ENCODE measurements at regions not wholly inside any gene's neighbourhood (a gene's known extent, or its start where the extent isn't known, plus 50 kb on each side); places are given as distances from the start of the nearest gene placed in this dataset.

GRCh38 chr2:217743966-217744761 is 258.6 kb downstream of the TNS1 start:
- Histone ChIP-seq H3K27me3 (replicated peaks in 1 of 4; ENCODE audit: control extremely low read depth in 1 of 4, control insufficient read depth in 3 of 4, insufficient read depth in 4 of 4, low read length in 3 of 4) (no peaks in the 10 kb centered on the region), H3K4me1 (ENCODE audit: control insufficient read depth in 2 of 2, insufficient read depth in 2 of 2, low read length in 2 of 2) (no peaks in the 10 kb centered on the region), H3K27ac (ENCODE audit: low read length in 2 of 2) (no peak overlapping the region), H3K4me3 (ENCODE audit: control extremely low read depth in 1 of 5, extremely low read depth in 1 of 5, insufficient read depth in 1 of 5, low read depth in 2 of 5, low read length in 4 of 5) (no peak overlapping the region), H3K9ac (ENCODE audit: low read length) (no peak overlapping the region), H2AFZ (ENCODE audit: insufficient read depth, low read depth, low read length, poor library complexity, severe bottlenecking) (no peak overlapping the region), H3K9me3 (ENCODE audit: control extremely low read depth in 1 of 3, control insufficient read depth in 2 of 3, insufficient read depth in 1 of 3, low read length in 2 of 3) (peaks cover 0 to 4% (median 0%) of the 10 kb centered on the region in 3 donors), H3K79me2 (ENCODE audit: control insufficient read depth, insufficient read depth, low read length) (no peaks in the 10 kb centered on the region), H3K36me3 (replicated peaks in 1 of 2; ENCODE audit: control extremely low read depth in 1 of 2, control insufficient read depth in 1 of 2, extremely low read depth in 1 of 2, insufficient read depth in 2 of 2, low read length in 1 of 2) (no peaks in the 10 kb centered on the region), H3K4me2 (replicated peaks; ENCODE audit: low read depth, low read length, poor library complexity, severe bottlenecking) (no peak overlapping the region), H4K20me1 (ENCODE audit: control insufficient read depth, insufficient read depth, low read length, poor library complexity, severe bottlenecking) (no peaks in the 10 kb centered on the region)
- H3K4me1 Mint-ChIP-seq: peaks cover 7% of the 10 kb centered on the region
- DNase-seq (no peak), ATAC-seq (ENCODE audit: low read depth) (no peak)
- no peak overlapping the region for H3K27ac Mint-ChIP-seq
- TF ChIP-seq EZH2 (IDR thresholded peaks at IDR 0.05; ENCODE audit: borderline replicate concordance, insufficient read depth, low read depth, low read length, poor library complexity, severe bottlenecking) (no peak), CTCF (IDR thresholded peaks at IDR 0.05) (no peak)
- intact Hi-C loops (cut with micrococcal nuclease): no loop called here
- POLR2A ChIA-PET: no interaction called here
- H3K9me3 Mint-ChIP-seq (ENCODE audit: insufficient read depth): no peaks in the 10 kb centered on the region
- no peak overlapping the region for H3K4me3 Mint-ChIP-seq
- H3K27me3 Mint-ChIP-seq: peaks cover 4% of the 10 kb centered on the region
- 91% methylated on average over 3 of the region's 6 CpGs for WGBS (ENCODE audit: insufficient coverage)
- CTCF ChIA-PET: no interaction called here

- peaks cover 0 to 3% (median 0%) of the 10 kb centered on the region in 4 experiments for H3K27me3 ChIP-seq (replicated peaks in 1 of 4; ENCODE audit: control extremely low read depth in 1 of 4, control insufficient read depth in 3 of 4, insufficient read depth in 4 of 4, low read length in 3 of 4)
- no peaks in the 10 kb centered on the region for H3K9me3 Mint-ChIP-seq (ENCODE audit: insufficient read depth)
- no CpG with 5 or more reads among the region's 2 CpGs for WGBS (ENCODE audit: insufficient coverage)
- H3K9me3 ChIP-seq (ENCODE audit: control extremely low read depth in 1 of 3, control insufficient read depth in 2 of 3, insufficient read depth in 1 of 3, low read length in 2 of 3): peaks cover 0 to 4% (median 0%) of the 10 kb centered on the region in 3 donors
- DNase-seq: no peak
- H3K4me1 ChIP-seq (ENCODE audit: control insufficient read depth in 2 of 2, insufficient read depth in 2 of 2, low read length in 2 of 2): no peaks in the 10 kb centered on the region
- H3K79me2 ChIP-seq (ENCODE audit: control insufficient read depth, insufficient read depth, low read length): no peaks in the 10 kb centered on the region
- no peaks in the 10 kb centered on the region for H4K20me1 ChIP-seq (ENCODE audit: control insufficient read depth, insufficient read depth, low read length, poor library complexity, severe bottlenecking)
- H3K4me3 ChIP-seq (ENCODE audit: control extremely low read depth in 1 of 5, extremely low read depth in 1 of 5, insufficient read depth in 1 of 5, low read depth in 2 of 5, low read length in 4 of 5): no peak overlapping the region
- H3K4me2 ChIP-seq (replicated peaks; ENCODE audit: low read depth, low read length, poor library complexity, severe bottlenecking): no peak overlapping the region
- no peak for ATAC-seq (ENCODE audit: low read depth)
- no peaks in the 10 kb centered on the region for H3K36me3 ChIP-seq (replicated peaks in 1 of 2; ENCODE audit: control extremely low read depth in 1 of 2, control insufficient read depth in 1 of 2, extremely low read depth in 1 of 2, insufficient read depth in 2 of 2, low read length in 1 of 2)
- peaks cover 7% of the 10 kb centered on the region for H3K4me1 Mint-ChIP-seq
- no peak overlapping the region for H3K4me3 Mint-ChIP-seq
- no peak for TF ChIP-seq EZH2 (IDR thresholded peaks at IDR 0.05; ENCODE audit: borderline replicate concordance, insufficient read depth, low read depth, low read length, poor library complexity, severe bottlenecking)
- no peak for TF ChIP-seq CTCF (IDR thresholded peaks at IDR 0.05)
- H2AFZ ChIP-seq (ENCODE audit: insufficient read depth, low read depth, low read length, poor library complexity, severe bottlenecking): no peak overlapping the region
- no peak overlapping the region for H3K27ac Mint-ChIP-seq
- intact Hi-C loops (cut with micrococcal nuclease): no loop called here
- H3K9ac ChIP-seq (ENCODE audit: low read length): no peak overlapping the region
- ChIA-PET POLR2A (no interaction called here), CTCF (no interaction called here)
- H3K27me3 Mint-ChIP-seq: peaks cover 4% of the 10 kb centered on the region
- no peak overlapping the region for H3K27ac ChIP-seq (ENCODE audit: low read length in 2 of 2)
Observed at GRCh38 chr2:217743407-217743806, 259.4 kb downstream of the TNS1 start.
